Superior temporal gyrus (tissue), 1 donor: ENCODE measurements at regions not wholly inside any gene's neighbourhood (a gene's known extent, or its start where the extent isn't known, plus 50 kb on each side); places are given as distances from the start of the nearest gene placed in this dataset.
"Not testable (repeated sequence)": the region's sequence is repeated elsewhere in the genome, so short reads cannot be mapped to it uniquely, and the experiment has no call there.

Experiments
- DNase-seq: peaks from one replicate; pipeline ENCODE4 v3.0.0-alpha.2; 2016; ENCODE audit errors: extremely low spot score

GRCh38 chrX:120753413-120754251, 122.0 kb downstream of the CT47B1 start:
- DNase-seq = no peak

- no peak for DNase-seq
Observed at GRCh38 chrX:120752431-120753082, 122.7 kb upstream of the C1GALT1C1 start.

DNA sequence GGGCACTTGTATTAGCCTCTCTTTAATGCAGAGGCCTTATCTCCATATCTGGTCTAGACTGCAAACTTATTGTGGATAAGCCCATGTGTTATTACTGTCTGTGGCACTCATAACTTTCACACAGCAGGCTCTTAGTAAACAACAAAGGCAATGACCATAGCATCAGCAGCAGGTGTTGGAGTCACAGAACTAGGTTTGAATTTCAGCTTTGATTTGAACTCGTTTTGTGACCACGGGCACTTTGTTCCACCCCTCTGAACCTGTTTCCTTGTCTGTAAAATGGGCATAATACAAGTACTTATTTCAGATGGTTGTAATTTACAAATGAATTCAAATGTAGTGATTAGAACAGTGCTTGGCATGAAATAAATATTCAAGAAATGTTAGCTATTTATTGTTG, 121.8 kb upstream of the C1GALT1C1 start:
- DNase-seq = no peak

DNA sequence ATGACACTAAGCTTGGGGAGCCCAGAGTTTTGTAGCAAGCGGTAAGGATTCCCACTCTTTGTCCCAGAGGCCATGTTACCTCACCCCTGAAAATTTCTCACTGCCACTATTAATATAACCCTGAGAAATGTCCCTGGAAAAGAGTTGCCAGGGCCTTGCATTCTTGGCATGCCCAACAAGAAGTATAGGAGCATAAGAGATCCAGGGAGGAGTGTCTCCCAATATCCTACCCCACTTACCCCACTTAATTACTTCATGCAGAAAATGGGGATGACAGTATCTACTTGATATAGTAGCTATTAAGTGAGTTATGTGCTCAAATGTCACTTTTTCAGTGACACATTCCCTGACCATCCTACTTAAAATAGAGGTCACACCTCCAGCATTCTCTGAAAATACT, 120.5 kb upstream of the C1GALT1C1 start:
- DNase-seq = no peak

DNA sequence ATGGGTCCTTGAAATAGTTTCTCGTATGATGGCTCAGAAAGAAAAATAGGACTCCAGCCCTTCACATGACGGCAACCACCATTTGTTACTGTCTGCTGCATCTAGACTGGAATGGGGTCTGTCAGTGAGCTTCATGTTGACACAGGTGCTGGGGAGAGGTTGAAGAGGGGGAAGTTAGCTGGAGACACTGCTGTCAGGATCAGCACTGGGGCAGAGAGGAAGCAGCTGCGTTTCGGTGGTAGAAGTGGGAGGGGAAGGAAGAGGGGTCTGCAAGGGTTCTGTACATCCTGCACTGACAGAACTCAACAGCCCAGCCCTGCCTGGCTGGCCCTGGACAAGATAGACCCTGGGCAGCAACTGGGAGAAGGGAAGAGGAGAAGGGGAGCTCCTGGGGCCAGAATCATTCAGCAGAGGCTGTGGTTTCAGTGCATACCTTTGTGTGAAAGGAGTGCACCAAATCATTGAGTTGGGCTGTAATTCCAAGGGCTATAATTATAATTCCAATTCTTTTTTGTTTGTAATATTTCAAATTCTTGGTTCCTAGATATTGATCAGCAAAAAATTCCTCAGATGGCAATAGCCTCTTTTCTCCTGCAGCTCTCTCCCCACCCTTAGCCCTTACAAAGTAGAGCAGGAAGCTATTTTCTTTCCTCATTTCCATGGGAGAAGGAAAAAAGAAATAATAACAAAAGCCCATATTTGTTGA, 119.4 kb upstream of the C1GALT1C1 start:
- DNase-seq = no peak

- DNase-seq = no peak
Observed at GRCh38 chrX:120746153-120746552, 116.3 kb upstream of the C1GALT1C1 start.

GRCh38 chrX:120742946-120743665, 113.3 kb upstream of the C1GALT1C1 start:
- DNase-seq = no peak

- no peak for DNase-seq
Observed at GRCh38 chrX:120741452-120741851, 111.6 kb upstream of the C1GALT1C1 start.

- no peak for DNase-seq
Observed at GRCh38 chrX:120740072-120740471, 110.2 kb upstream of the C1GALT1C1 start.

- no peak for DNase-seq
Observed at GRCh38 chrX:120739300-120739699, 109.4 kb upstream of the C1GALT1C1 start.

DNA sequence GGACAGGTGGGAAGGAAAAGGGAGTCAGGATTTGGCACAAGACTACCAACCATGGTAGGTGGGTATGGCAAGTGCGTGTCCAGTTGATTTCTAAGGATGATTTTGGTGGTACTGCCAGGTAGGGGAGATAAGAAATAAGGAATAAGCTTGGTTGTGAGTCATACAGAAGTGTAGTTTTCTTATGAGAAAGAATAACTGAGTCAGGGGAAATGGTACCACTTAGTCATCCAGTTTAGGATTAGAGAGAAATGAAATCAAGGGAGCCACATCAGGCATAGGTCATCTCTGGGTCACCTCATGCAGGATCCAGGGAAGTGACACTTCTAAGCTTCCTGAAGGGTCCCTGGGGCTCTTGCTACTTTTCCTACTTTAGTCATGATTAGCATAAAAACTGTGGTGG, 107.1 kb upstream of the C1GALT1C1 start:
- no peak for DNase-seq

DNA sequence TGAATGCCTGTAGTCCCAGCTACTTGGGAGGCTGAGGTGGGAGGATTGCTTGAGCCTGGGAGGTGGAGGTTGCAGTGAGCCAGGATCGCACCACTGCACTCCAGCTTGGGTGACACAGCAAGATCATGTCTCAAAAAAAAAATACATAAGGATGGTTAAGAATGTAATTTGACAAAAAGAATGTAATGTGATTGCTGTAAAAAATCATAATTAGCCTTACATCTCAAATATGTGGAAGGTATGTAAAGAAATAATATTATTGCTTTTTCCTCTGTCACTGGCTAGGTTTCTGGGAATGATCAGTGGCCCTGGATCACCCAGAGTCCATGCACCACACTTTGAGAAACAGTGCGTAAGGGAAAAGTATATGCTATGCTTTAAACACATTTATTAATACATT, 106.1 kb upstream of the C1GALT1C1 start:
- no peak for DNase-seq

DNA sequence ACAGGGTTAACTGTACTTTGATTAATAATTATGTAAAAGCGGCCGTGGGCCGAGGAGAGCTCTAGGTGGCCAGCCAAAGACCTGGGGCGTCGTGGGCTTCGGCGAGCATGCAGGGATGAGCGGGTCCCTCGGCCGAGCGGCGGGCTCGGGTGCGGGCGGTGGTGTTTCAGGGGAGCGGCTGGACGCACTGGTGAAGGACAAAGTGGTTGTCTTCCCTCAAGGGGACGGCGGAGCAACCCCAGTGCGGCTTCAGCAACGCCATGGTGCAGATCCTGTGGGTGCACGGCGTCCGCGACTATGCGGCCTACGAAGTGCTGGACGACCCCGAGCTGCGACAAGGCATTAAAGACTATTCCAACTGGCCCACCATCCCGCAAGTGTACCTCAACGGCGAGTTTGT, 103.0 kb upstream of the C1GALT1C1 start:
- DNase-seq = no peak

DNA sequence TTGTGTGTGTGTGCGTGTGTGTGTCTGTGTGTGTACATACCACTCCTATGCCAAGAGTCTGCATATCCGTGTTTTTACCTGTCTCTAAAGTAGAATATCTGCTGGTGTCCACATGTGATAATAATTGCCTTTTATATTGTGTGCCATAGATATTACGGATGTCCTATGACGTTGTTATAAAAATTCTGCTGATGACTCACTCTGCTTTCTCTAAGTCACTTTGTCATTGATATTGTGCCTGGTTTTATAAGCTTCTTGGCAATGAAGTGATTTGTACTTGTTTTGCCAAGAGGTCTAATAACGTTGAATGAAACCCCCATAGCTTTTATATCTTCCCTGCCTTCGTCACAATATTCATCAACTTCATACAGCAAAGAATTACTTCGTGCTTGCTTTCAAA, 102.6 kb upstream of the C1GALT1C1 start:
- DNase-seq = no peak

GRCh38 chrX:120731386-120731785, 101.5 kb upstream of the C1GALT1C1 start:
- no peak for DNase-seq

DNA sequence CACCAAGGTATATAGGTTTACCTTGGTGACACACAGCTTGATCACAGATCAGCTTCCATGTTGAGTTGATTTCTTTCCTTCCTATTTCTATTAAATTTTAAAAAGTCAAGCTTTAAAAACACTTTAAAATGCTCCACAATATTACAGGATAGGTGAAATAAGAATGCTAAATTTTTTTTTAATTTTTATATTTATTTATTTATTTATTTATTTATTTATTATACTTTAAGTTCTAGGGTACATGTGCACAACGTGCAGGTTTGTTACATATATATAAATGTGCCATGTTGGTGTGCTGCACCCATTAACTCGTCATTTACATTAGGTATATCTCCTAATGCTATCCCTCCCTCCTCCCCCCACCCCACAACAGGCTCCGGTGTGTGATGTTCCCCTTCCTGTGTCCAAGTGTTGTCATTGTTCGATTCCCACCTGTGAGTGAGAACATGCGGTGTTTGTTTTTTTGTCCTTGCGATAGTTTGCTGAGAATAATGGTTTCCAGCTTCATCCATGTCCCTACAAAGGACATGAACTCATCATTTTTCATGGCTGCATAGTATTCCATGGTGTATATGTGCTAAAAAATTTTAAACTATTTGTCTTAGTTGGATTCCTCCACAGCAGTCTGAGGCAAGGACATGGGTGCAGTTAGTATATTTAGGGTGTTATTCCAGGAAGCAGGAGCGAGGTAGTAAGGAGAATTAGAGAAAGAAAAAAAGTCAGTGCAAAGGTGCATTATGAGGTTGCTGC, 99.8 kb upstream of the C1GALT1C1 start:
- DNase-seq = not testable (repeated sequence)

GRCh38 chrX:120727911-120728310, 98.1 kb upstream of the C1GALT1C1 start:
- no peak for DNase-seq

DNA sequence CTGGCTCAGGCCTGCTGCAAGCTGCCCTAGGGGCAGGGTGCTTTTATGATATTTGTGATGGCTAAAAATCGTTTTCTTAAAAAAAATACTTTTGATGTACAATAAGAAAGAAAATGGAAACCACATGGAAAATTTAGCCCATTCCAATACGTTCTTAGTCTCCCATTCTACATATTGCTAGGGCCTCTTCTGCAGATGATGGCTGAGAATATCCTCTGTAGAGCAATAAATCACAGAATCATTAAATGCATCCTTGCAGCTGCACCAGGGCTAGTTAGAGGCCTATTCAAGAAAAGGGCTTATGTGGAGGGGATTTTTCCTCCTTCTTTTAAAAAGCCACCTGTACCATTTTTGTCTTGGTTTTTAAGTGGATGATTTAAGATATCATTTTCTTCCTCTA, 97.6 kb upstream of the C1GALT1C1 start:
- DNase-seq = no peak

GRCh38 chrX:120726294-120726693, 96.4 kb upstream of the C1GALT1C1 start:
- DNase-seq = no peak

- no peak for DNase-seq
Observed at GRCh38 chrX:120725874-120726273, 96.0 kb upstream of the C1GALT1C1 start.

DNA sequence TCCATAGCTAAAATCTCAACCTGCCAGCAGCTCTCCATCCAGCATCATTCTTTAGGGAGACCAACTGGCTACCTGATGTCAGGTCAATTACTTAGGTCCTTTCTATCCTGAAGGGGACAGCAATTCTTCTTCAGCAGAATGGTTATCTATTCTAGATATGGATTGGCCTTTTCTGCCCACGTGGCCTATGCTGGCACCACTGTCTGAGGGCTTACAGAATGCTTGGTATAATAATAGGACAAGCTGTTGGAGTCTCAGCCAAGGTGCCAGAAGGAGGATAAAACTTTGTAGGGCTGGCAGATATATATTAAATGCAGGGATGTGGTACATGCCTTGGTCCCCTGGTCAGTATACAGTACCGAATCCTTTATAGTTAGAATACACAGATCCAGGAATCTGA, 89.8 kb upstream of the C1GALT1C1 start:
- no peak for DNase-seq
